AG09319 (cell line): ENCODE measurements at regions not wholly inside any gene's neighbourhood (a gene's known extent, or its start where the extent isn't known, plus 50 kb on each side); places are given as distances from the start of the nearest gene placed in this dataset.

Experiments
- DNase-seq: peaks from one replicate; pipeline ENCODE4 v3.0.0-alpha.2; 2010; ENCODE audit warnings: low read depth; ENCODE audit errors: extremely low read depth
- CTCF ChIP-seq: IDR thresholded peaks from 2 replicates; pipeline ENCODE4 v1.5.1; 2011; ENCODE audit warnings: low read depth, mild to moderate bottlenecking, inconsistent platforms, low read length, moderate library complexity

GRCh38 chr16:62711797-62712196 is 675.6 kb upstream of the CDH8 start:
- no peak for TF ChIP-seq CTCF
- no peak for DNase-seq

GRCh38 chr16:62709794-62710193 is 673.6 kb upstream of the CDH8 start:
- DNase-seq: no peak
- TF ChIP-seq CTCF: no peak

- TF ChIP-seq CTCF: no peak
- no peak for DNase-seq
Measured at GRCh38 chr16:62701426-62701825, 665.2 kb upstream of the CDH8 start.

- no peak for TF ChIP-seq CTCF
- no peak for DNase-seq
Measured at GRCh38 chr16:62700426-62701294, 664.4 kb upstream of the CDH8 start.

- no peak for TF ChIP-seq CTCF
- no peak for DNase-seq
Measured at GRCh38 chr16:62692685-62693084, 656.4 kb upstream of the CDH8 start.

- TF ChIP-seq CTCF: no peak
- no peak for DNase-seq
Measured at GRCh38 chr16:62681819-62682218, 645.6 kb upstream of the CDH8 start.

- no peak for TF ChIP-seq CTCF
Measured at GRCh38 chr16:62678796-62679195, 642.6 kb upstream of the CDH8 start.

More at GRCh38 chr16:62678796-62679195, 642.6 kb upstream of the CDH8 start:
- DNase-seq: no peak
